Gastrocnemius medialis (tissue), 4 donors: ENCODE measurements at regions not wholly inside any gene's neighbourhood (a gene's known extent, or its start where the extent isn't known, plus 50 kb on each side); places are given as distances from the start of the nearest gene placed in this dataset.

Experiments
- ATAC-seq, 2 donors: fragments of 150-250 bp; one replicate each; pipeline ENCODE4 v1.9.1; 2016
- DNase-seq, 2 donors: peaks; one replicate each; pipeline ENCODE4 v3.0.0-alpha.2; 2019
- H3K27ac ChIP-seq, 4 donors: fragments of 200-600 bp; sonication (generic); 1 replicate in 1 of 4; 2 replicates in 3 of 4; pipeline ENCODE4 v1.5.1; 2016 to 2018; ENCODE audit warnings: mild to moderate bottlenecking in 2 of 4, moderate library complexity in 1 of 4
- H3K27me3 ChIP-seq, 3 donors: fragments of 200-600 bp; sonication (generic) in 2 of 3; 1 replicate in 1 of 3; 2 replicates in 2 of 3; pipeline versions ENCODE4 v1.5.1 to v1.6.0; 2016 to 2019; ENCODE audit warnings: mild to moderate bottlenecking in 1 of 3, moderate library complexity in 1 of 3
- H3K36me3 ChIP-seq, 2 donors: fragments of 200-600 bp; sonication (generic) in 1 of 2; one replicate each; pipeline ENCODE4 v1.5.1; 2017 to 2018
- H3K4me1 ChIP-seq, 2 donors: fragments of 200-600 bp; sonication (generic) in 1 of 2; one replicate each; pipeline ENCODE4 v1.5.1; 2016 to 2017; ENCODE audit warnings: mild to moderate bottlenecking in 2 of 2
- H3K4me3 ChIP-seq, 4 donors: fragments of 200-600 bp; sonication (generic) in 3 of 4; 1 replicate in 1 of 4; 2 replicates in 3 of 4; pipeline ENCODE4 v1.5.1; 2016 to 2019; ENCODE audit warnings: mild to moderate bottlenecking in 2 of 4
- H3K9me3 ChIP-seq, 3 donors: fragments of 200-600 bp; sonication (generic) in 2 of 3; 1 replicate in 1 of 3; 2 replicates in 2 of 3; pipeline ENCODE4 v1.5.1; 2016 to 2019
- POLR2A ChIP-seq, 2 donors: fragments of 450-650 bp; IDR thresholded peaks; one replicate each; pipeline ENCODE4 v1.6.1; 2017; ENCODE audit warnings: antibody characterized with exemption in 2 of 2, mild to moderate bottlenecking in 2 of 2, moderate library complexity in 2 of 2
- in situ Hi-C, 4 donors: fragments of 200-750 bp; cut with MboI; loops; one replicate each; pipeline versions ENCODE4 v1.15.0 to v1.8.0; 2017; ENCODE audit warnings: low sequenced_read_pairs in 4 of 4
- intact Hi-C: fragments of 100-400 bp; cut with DNase I; formaldehyde crosslinking; loops from one replicate; pipeline ENCODE4 v1.15.1; 2023; ENCODE audit warnings: low total_unique reads
- TF ChIP-seq, protein P1 (sequence below), 5 experiments: fragments of 450-650 bp in 3 of 5; fragments of 200-600 bp in 2 of 5; sonication (generic) in 2 of 5; IDR thresholded peaks in 4 of 5; conservative IDR thresholded peaks in 1 of 5; 1 replicate in 4 of 5; 2 replicates in 1 of 5; pipeline ENCODE4 v1.5.1; 2016 to 2019; ENCODE audit warnings: antibody characterized with exemption in 5 of 5, mild to moderate bottlenecking in 3 of 5, moderate library complexity in 3 of 5

DNA sequence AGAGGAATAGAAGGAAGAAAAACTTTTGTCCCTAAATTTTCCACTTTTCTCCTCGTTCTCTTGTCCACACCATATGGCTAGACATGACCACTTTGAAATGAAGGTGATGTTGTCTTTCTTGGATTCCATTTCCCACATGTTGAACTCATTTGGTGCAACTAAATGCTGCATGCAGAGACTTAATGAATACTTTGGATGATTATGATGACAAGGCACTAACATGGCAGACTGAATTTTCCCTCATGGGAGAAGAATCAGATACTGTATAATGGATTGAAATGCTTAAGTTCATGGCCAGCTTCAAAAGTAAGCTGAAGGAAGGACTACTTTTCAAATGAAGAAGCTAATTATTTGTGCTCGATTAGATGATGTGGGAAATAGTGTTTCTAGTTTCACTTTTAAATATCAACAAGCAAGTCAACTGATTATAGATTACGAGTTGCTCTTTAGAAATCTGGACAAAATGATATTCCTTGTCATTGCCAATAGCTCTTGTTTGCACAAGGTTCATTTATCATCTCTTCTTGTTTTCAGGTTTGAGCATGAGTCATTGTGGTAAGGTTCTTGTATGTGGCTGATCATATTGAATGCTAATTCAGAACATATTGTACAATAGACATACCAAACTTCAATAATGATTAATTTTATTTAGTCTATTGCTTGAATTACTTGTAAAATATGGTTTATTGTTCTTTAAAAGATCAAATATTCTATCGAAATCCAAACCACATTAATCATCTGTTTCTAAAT, 501.3 kb upstream of the FTMT start:
- Histone ChIP-seq H3K9me3 (no peaks in the 10 kb centered on the region), H3K4me3 (no peak overlapping the region), H3K27me3 (no peaks in the 10 kb centered on the region), H3K27ac (no peak overlapping the region), H3K36me3 (no peaks in the 10 kb centered on the region), H3K4me1 (no peaks in the 10 kb centered on the region)
- intact Hi-C loops: no loop called here
- DNase-seq (no peak), ATAC-seq (no peak)
- TF ChIP-seq POLR2A (IDR thresholded peaks at IDR 0.05): no peak
- TF ChIP-seq, protein P1, sequence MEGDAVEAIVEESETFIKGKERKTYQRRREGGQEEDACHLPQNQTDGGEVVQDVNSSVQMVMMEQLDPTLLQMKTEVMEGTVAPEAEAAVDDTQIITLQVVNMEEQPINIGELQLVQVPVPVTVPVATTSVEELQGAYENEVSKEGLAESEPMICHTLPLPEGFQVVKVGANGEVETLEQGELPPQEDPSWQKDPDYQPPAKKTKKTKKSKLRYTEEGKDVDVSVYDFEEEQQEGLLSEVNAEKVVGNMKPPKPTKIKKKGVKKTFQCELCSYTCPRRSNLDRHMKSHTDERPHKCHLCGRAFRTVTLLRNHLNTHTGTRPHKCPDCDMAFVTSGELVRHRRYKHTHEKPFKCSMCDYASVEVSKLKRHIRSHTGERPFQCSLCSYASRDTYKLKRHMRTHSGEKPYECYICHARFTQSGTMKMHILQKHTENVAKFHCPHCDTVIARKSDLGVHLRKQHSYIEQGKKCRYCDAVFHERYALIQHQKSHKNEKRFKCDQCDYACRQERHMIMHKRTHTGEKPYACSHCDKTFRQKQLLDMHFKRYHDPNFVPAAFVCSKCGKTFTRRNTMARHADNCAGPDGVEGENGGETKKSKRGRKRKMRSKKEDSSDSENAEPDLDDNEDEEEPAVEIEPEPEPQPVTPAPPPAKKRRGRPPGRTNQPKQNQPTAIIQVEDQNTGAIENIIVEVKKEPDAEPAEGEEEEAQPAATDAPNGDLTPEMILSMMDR (IDR thresholded peaks at IDR 0.05 in 4 of 5, conservative IDR thresholded peaks at IDR 0.05 in 1 of 5): no peak
- in situ Hi-C loops: no loop called here

DNA sequence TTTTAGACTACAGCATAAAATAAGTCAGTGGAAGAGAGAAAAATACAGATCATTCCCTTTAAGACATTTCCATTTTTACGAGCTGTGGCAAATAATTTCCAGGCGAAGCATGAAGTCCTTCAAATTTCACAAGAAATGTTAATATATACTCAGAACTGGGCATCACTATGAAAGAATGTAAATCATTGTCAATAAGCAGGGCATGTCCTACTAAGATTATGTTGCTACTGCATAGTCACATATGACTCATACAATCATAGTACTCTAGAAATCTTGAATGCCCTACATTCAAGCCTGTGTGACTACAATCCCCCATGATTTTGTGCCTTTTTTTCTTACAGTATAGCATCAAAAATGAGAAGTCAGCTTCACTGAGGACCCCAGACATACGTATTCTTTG, 485.2 kb upstream of the FTMT start:
- no peaks in the 10 kb centered on the region for H3K4me1 ChIP-seq
- no peak overlapping the region for H3K4me3 ChIP-seq
- in situ Hi-C loops (no loop called here), intact Hi-C loops (no loop called here)
- no peak for DNase-seq
- no peaks in the 10 kb centered on the region for H3K36me3 ChIP-seq
- no peak for ATAC-seq
- H3K9me3 ChIP-seq: no peaks in the 10 kb centered on the region
- TF ChIP-seq POLR2A (IDR thresholded peaks at IDR 0.05): no peak
- TF ChIP-seq, protein P1 (IDR thresholded peaks at IDR 0.05 in 4 of 5, conservative IDR thresholded peaks at IDR 0.05 in 1 of 5): no peak
- no peaks in the 10 kb centered on the region for H3K27me3 ChIP-seq
- H3K27ac ChIP-seq: no peak overlapping the region

DNA sequence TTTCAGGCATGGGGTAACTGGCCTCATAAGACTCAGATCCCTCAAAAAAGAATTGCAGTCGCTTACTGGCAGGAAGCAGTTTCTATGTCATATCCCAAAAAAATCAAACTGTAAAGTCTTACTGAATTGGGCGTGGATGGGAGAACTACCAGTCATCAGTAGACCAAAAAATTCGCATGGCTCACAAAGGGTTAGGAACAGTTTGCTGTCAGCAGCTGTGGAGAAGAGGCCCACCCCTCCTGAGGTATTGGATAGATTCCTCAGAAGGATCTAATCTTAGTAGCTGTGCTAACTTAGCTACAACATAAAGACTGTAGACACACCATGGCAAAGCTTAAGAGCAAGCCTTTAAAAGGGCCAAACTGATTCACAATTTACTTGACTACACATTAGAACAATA, 478.3 kb upstream of the FTMT start:
- H3K36me3 ChIP-seq: no peaks in the 10 kb centered on the region
- H3K27me3 ChIP-seq: no peaks in the 10 kb centered on the region
- H3K4me3 ChIP-seq: no peak overlapping the region
- H3K9me3 ChIP-seq: no peaks in the 10 kb centered on the region
- DNase-seq (no peak), ATAC-seq (no peak)
- intact Hi-C loops: no loop called here
- no peak overlapping the region for H3K27ac ChIP-seq
- no peaks in the 10 kb centered on the region for H3K4me1 ChIP-seq
- in situ Hi-C loops: no loop called here
- TF ChIP-seq, protein P1 (IDR thresholded peaks at IDR 0.05 in 4 of 5, conservative IDR thresholded peaks at IDR 0.05 in 1 of 5): no peak
- no peak for TF ChIP-seq POLR2A (IDR thresholded peaks at IDR 0.05)

DNA sequence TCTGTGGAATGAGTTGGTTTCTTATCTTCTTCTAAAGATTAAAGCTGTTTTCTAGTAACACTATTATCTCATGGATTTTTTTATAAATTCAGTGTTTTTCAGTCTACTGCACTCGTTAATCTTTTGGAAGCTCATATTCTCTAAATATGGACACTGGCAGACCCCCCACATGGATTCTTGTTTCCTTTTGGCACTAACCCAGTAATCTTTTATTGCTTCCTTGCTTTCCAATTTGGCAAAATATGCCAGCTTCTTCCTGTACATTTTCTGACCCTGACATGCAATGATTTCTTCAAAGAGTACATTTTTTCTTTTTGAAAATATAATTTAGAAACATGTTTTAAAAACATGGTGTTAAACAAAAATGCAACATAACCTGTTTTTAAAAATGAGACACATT, 474.2 kb upstream of the FTMT start:
- DNase-seq: no peak
- intact Hi-C loops (no loop called here), in situ Hi-C loops (no loop called here)
- Histone ChIP-seq H3K27me3 (no peaks in the 10 kb centered on the region), H3K36me3 (no peaks in the 10 kb centered on the region), H3K4me3 (no peak overlapping the region), H3K4me1 (no peaks in the 10 kb centered on the region), H3K27ac (no peak overlapping the region), H3K9me3 (no peaks in the 10 kb centered on the region)
- TF ChIP-seq, protein P1 (IDR thresholded peaks at IDR 0.05 in 4 of 5, conservative IDR thresholded peaks at IDR 0.05 in 1 of 5): no peak
- no peak for TF ChIP-seq POLR2A (IDR thresholded peaks at IDR 0.05)
- no peak for ATAC-seq

DNA sequence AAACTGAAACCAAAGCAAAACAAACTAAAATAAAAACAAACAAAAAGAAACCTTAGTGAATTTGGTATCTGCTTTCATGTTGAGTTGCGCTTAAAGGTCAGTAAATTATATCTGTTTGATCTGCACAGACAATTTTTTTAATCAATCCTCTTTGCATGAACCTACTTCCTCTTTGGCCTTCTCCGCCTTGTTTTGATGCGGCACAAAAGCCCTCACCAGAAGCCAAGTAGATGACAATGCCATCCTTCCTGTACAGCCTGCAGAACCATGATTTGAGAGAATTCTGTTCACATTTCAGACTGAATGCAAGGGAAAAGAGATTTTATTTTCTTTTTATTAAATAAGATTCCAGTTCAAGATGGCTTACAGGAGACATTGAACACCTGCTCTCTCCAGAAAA, 473.6 kb upstream of the FTMT start:
- in situ Hi-C loops (no loop called here), intact Hi-C loops (no loop called here)
- Histone ChIP-seq H3K9me3 (no peaks in the 10 kb centered on the region), H3K27ac (no peak overlapping the region), H3K27me3 (no peaks in the 10 kb centered on the region), H3K4me1 (no peaks in the 10 kb centered on the region), H3K36me3 (no peaks in the 10 kb centered on the region), H3K4me3 (no peak overlapping the region)
- TF ChIP-seq, protein P1 (IDR thresholded peaks at IDR 0.05 in 4 of 5, conservative IDR thresholded peaks at IDR 0.05 in 1 of 5): no peak
- TF ChIP-seq POLR2A (IDR thresholded peaks at IDR 0.05): no peak
- DNase-seq (no peak), ATAC-seq (no peak)
